ENCODE measurements at regions not wholly inside any gene's neighbourhood (a gene's known extent, or its start where the extent isn't known, plus 50 kb on each side); places are given as distances from the start of the nearest gene placed in this dataset.

- Histone ChIP-seq H3K36me3 (ENCODE audit: insufficient read depth, low read length) (no peaks in the 10 kb centered on the region), H2AFZ (ENCODE audit: low read length) (no peak overlapping the region), H3K9me2 (ENCODE audit: insufficient read depth, low read length) (no peaks in the 10 kb centered on the region), H3K27ac (ENCODE audit: low read depth, low read length, poor library complexity, severe bottlenecking) (no peak overlapping the region), H3K79me2 (ENCODE audit: insufficient read depth, low read depth, low read length) (no peaks in the 10 kb centered on the region), H3K4me3 (ENCODE audit: low read depth, low read length, poor library complexity, severe bottlenecking) (no peak overlapping the region), H4K20me1 (ENCODE audit: insufficient read depth, low read length) (no peaks in the 10 kb centered on the region), H3K4me2 (ENCODE audit: low read length) (no peak overlapping the region), H3K4me1 (ENCODE audit: insufficient read depth, low read length, poor library complexity, severe bottlenecking) (no peaks in the 10 kb centered on the region), H3K9me3 (ENCODE audit: low read length) (no peaks in the 10 kb centered on the region)
- CTCF ChIA-PET (ENCODE audit: unreplicated experiment) = no interaction called here
- TF ChIP-seq EZH2phosphoT487 (IDR thresholded peaks at IDR 0.05; ENCODE audit: borderline replicate concordance, low read depth, low read length) (no peak), CTCF (conservative IDR thresholded peaks at IDR 0.05; ENCODE audit: low read length) (no peak)
- no peak for DNase-seq (ENCODE audit: low spot score)
- intact Hi-C loops (cut with micrococcal nuclease; ENCODE audit: unreplicated experiment) = no loop called here
- POLR2A ChIA-PET = interaction anchor here (0.6 kb wide), 1 partner anchor 134 kb away, joined by 3 read pairs; no protein-coding TSS in a partner anchor
- BruUV-seq (replicated peaks) = no TSS peak
Observed at GRCh38 chr20:2237059-2237458, 58.7 kb upstream of the TGM3 start.

GRCh38 chr20:2238601-2239000 lies 57.2 kb upstream of the TGM3 start:
- BruUV-seq (replicated peaks) = no TSS peak
- H2AFZ ChIP-seq (ENCODE audit: low read length) = no peak overlapping the region
- H3K9me2 ChIP-seq (ENCODE audit: insufficient read depth, low read length) = no peaks in the 10 kb centered on the region
- no peak for DNase-seq (ENCODE audit: low spot score)
- H4K20me1 ChIP-seq (ENCODE audit: insufficient read depth, low read length) = no peaks in the 10 kb centered on the region
- ChIA-PET CTCF (ENCODE audit: unreplicated experiment) (no interaction called here), POLR2A (no interaction called here)
- intact Hi-C loops (cut with micrococcal nuclease; ENCODE audit: unreplicated experiment) = no loop called here
- H3K4me3 ChIP-seq (ENCODE audit: low read depth, low read length, poor library complexity, severe bottlenecking) = no peak overlapping the region
- TF ChIP-seq CTCF (conservative IDR thresholded peaks at IDR 0.05; ENCODE audit: low read length) (no peak), EZH2phosphoT487 (IDR thresholded peaks at IDR 0.05; ENCODE audit: borderline replicate concordance, low read depth, low read length) (no peak)
- H3K9me3 ChIP-seq (ENCODE audit: low read length) = no peaks in the 10 kb centered on the region
- no peaks in the 10 kb centered on the region for H3K4me1 ChIP-seq (ENCODE audit: insufficient read depth, low read length, poor library complexity, severe bottlenecking)
- no peaks in the 10 kb centered on the region for H3K79me2 ChIP-seq (ENCODE audit: insufficient read depth, low read depth, low read length)
- H3K36me3 ChIP-seq (ENCODE audit: insufficient read depth, low read length) = no peaks in the 10 kb centered on the region
- H3K4me2 ChIP-seq (ENCODE audit: low read length) = no peak overlapping the region
- H3K27ac ChIP-seq (ENCODE audit: low read depth, low read length, poor library complexity, severe bottlenecking) = no peak overlapping the region

GRCh38 chr20:2240835-2241234 lies 55.0 kb upstream of the TGM3 start:
- H3K4me1 ChIP-seq (ENCODE audit: insufficient read depth, low read length, poor library complexity, severe bottlenecking) = no peaks in the 10 kb centered on the region
- H3K36me3 ChIP-seq (ENCODE audit: insufficient read depth, low read length) = no peaks in the 10 kb centered on the region
- no peaks in the 10 kb centered on the region for H3K79me2 ChIP-seq (ENCODE audit: insufficient read depth, low read depth, low read length)
- H3K4me2 ChIP-seq (ENCODE audit: low read length) = no peak overlapping the region
- no peak overlapping the region for H3K4me3 ChIP-seq (ENCODE audit: low read depth, low read length, poor library complexity, severe bottlenecking)
- no peak overlapping the region for H2AFZ ChIP-seq (ENCODE audit: low read length)
- no TSS peak for BruUV-seq (replicated peaks)
- ChIA-PET CTCF (ENCODE audit: unreplicated experiment) (no interaction called here), POLR2A (interaction anchor here (1.1 kb wide), 1 partner anchor 9 kb away, joined by 5 read pairs; no protein-coding TSS in a partner anchor)
- no peaks in the 10 kb centered on the region for H3K9me3 ChIP-seq (ENCODE audit: low read length)
- no peak for DNase-seq (ENCODE audit: low spot score)
- no peak overlapping the region for H3K27ac ChIP-seq (ENCODE audit: low read depth, low read length, poor library complexity, severe bottlenecking)
- H4K20me1 ChIP-seq (ENCODE audit: insufficient read depth, low read length) = no peaks in the 10 kb centered on the region
- no peaks in the 10 kb centered on the region for H3K9me2 ChIP-seq (ENCODE audit: insufficient read depth, low read length)
- intact Hi-C loops (cut with micrococcal nuclease; ENCODE audit: unreplicated experiment) = loop anchor here (10.0 kb wide), 1 partner anchor 104 kb away; no protein-coding TSS in a partner anchor
- TF ChIP-seq CTCF (conservative IDR thresholded peaks at IDR 0.05; ENCODE audit: low read length) = no peak
- no peak for TF ChIP-seq EZH2phosphoT487 (IDR thresholded peaks at IDR 0.05; ENCODE audit: borderline replicate concordance, low read depth, low read length)

Measured in OCI-LY7 (cell line).